HepG2 (cell line): ENCODE measurements at regions not wholly inside any gene's neighbourhood (a gene's known extent, or its start where the extent isn't known, plus 50 kb on each side); places are given as distances from the start of the nearest gene placed in this dataset.
"Not testable (repeated sequence)": the region's sequence is repeated elsewhere in the genome, so short reads cannot be mapped to it uniquely, and the experiment has no call there.

ENCODE experiments used
- CTCF ChIP-seq: sonication (generic); formaldehyde crosslinking; IDR thresholded peaks from 2 replicates; pipeline ENCODE4 v1.5.0; 2020; ENCODE audit warnings: mild to moderate bottlenecking, missing genetic modification reagents, moderate library complexity
- KLF16 ChIP-seq, 2 experiments: sonication (generic) in 1 of 2; formaldehyde crosslinking in 1 of 2; IDR thresholded peaks; 2 replicates each; pipeline versions ENCODE4 v1.6.1 to v1.8.0; 2016 to 2023; ENCODE audit warnings: missing genetic modification reagents in 2 of 2, missing compliant biosample characterization in 1 of 2
- POLR2A ChIP-seq, 2 experiments: IDR thresholded peaks; 2 replicates each; pipeline ENCODE4 v1.6.1; 2011; ENCODE audit warnings: low read depth in 2 of 2, low read length in 2 of 2, mild to moderate bottlenecking in 1 of 2, moderate library complexity in 1 of 2; ENCODE audit not compliant: insufficient read depth in 1 of 2
- RAD21 ChIP-seq: fragments of 450-650 bp; formaldehyde crosslinking; IDR thresholded peaks from 2 replicates; pipeline ENCODE4 v1.5.0; 2020; ENCODE audit warnings: mild to moderate bottlenecking
- RNF2 ChIP-seq: fragments of 450-650 bp; conservative IDR thresholded peaks from 2 replicates; pipeline ENCODE4 v1.6.1; 2016; ENCODE audit warnings: low read depth
- SIN3A ChIP-seq: IDR thresholded peaks from 2 replicates; pipeline ENCODE4 v1.6.1; 2011; ENCODE audit warnings: low read depth, mild to moderate bottlenecking, control low read depth, low read length, borderline replicate concordance
- TARDBP ChIP-seq: sonication (generic); formaldehyde crosslinking; IDR thresholded peaks from 2 replicates; pipeline ENCODE4 v1.8.0; 2022; ENCODE audit warnings: mild to moderate bottlenecking, missing genetic modification reagents
- ZZZ3 ChIP-seq: sonication (generic); formaldehyde crosslinking; IDR thresholded peaks from 2 replicates; pipeline ENCODE4 v1.4.0; 2020; ENCODE audit warnings: missing genetic modification reagents, mild to moderate bottlenecking, borderline replicate concordance

- TF ChIP-seq RNF2; KLF16 (CRISPR knock-in tag; IDR thresholded peaks at IDR 0.05); POLR2A (IDR thresholded peaks at IDR 0.05; ENCODE audit: insufficient read depth in 1 of 2, low read depth in 2 of 2, low read length in 2 of 2); RAD21 (CRISPR knock-in tag); CTCF; SIN3A; ZZZ3; TARDBP: not testable (repeated sequence)
Measured at GRCh38 chr1:149248610-149249009, 145.3 kb upstream of the NBPF9 start.
